Activated CD4-positive, alpha-beta T cell treated with anti-CD3 and anti-CD28 coated beads, Interleukin-2, Interleukin-4, amounts not matched to agents 100 ng/mL and 50 ng/mL, durations not matched to agents 16 hours and 8 hours (primary cell): ENCODE measurements at regions not wholly inside any gene's neighbourhood (a gene's known extent, or its start where the extent isn't known, plus 50 kb on each side); places are given as distances from the start of the nearest gene placed in this dataset.
"Not testable (repeated sequence)": the region's sequence is repeated elsewhere in the genome, so short reads cannot be mapped to it uniquely, and the experiment has no call there.

ENCODE experiments used
- DNase-seq: peaks from one replicate; pipeline ENCODE4 v3.0.0-alpha.2; 2020; ENCODE audit warnings: low spot score

DNA sequence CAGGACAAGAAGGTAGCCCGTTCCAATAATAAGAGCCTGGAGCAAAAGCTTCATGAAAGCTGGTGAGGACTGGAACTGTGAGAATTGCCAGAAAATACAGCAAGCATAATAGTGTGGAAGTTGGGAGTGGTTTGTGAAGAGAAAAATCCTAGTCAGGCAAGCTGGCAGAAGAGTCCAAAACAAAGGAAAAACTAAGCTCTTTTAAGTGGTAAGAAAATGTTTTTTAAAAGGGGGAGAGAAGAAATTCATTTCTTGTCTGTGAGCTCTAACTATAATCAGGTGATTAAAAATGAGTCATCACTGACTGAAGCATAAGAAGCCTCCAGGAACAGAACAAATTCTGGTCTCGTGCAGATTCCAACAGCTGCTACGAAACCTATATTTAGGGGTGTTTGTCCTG lies 102.6 kb downstream of the CAAP1 start:
- no peak for DNase-seq

DNA sequence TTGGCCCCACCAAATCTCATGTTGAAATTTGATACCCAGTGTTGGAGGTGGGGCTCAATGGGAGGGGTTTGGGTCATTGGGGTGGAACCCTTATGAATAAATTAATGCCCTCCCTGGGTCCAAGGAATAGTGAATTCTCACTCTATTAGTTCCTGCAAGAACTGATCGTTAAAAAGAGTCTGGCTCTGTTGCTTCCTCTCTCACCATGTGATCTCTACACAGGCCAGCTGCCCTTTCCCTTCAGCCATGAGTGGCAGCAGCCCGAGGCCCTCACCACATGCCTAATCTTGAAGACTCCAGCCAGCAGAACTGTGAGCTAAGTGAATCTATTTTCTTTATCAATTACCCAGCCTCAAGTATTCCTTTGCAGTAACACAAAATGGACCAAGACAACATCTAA lies 106.0 kb downstream of the CAAP1 start:
- no peak for DNase-seq

DNA sequence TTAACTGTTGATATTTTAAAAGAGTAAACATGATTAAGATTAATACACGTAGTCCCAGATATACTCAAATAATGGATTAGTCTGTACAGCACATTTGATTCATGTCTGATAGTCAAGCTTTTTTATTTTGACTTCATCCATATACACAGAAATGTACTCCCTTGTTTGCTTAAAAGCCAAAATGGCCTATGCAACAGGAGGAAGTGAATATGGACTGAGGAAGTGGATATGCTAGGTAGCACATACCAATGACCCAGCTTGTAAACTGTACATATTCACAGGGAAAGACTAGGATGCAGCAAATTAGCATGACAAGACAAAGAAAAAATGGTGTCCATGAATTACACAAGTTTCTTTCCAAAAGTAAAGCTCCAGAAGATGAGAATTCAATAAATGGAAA lies 109.7 kb downstream of the CAAP1 start:
- DNase-seq, result no peak

DNA sequence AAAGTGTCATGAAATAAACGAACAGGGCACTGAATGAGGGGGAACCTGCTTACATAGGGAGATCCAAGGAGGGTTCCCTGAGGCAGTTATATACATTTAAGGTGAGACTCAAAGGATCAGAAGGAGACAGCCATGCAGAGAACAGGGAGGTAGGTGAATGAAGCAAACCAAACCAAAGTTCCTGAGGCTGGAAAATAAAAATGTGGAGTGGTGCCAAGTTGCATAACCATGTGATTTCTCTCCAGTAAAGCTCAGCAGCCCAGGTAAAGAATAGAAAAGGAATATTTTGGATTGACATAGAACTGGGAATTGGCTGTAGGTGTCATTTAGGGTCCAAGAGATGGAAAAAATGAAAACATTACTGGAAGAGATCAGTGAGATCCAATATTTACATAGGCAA lies 110.7 kb downstream of the CAAP1 start:
- no peak for DNase-seq

DNA sequence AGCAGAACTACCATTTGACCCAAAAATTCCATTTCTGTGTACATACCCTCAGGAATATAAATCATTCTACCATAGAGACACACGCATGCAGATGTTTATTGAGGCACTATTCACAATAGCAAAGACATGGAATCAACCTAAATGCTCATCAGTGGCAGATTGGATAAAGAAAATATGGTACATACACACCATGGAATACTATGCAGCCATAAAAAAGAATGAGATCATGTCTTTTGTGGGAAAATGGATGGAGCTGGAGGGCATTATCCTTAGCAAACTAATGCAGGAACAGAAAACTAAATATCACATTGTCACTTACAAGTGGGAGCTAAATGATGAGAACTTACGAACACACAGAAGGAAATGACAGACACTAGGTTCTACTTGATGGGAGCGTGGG lies 112.3 kb downstream of the CAAP1 start:
- DNase-seq, result not testable (repeated sequence)

DNA sequence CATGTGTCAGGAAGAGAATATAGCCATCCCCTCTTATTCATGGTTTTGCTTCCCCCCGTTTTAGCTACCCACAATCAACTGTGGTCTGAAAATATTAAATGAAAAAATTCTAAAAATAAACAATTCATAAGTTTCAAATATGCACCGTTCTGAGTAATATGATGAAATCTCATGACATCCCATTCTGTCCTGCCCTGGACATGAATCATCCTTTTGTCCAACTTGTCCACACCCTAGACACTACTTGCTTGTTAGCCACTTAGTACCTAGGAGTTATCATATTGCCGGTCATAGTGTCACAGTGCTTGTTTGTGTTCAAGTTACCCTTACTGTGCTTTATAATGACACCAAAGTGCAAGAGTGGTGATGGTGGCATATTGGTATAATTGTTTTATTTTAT lies 113.5 kb downstream of the CAAP1 start:
- no peak for DNase-seq

DNA sequence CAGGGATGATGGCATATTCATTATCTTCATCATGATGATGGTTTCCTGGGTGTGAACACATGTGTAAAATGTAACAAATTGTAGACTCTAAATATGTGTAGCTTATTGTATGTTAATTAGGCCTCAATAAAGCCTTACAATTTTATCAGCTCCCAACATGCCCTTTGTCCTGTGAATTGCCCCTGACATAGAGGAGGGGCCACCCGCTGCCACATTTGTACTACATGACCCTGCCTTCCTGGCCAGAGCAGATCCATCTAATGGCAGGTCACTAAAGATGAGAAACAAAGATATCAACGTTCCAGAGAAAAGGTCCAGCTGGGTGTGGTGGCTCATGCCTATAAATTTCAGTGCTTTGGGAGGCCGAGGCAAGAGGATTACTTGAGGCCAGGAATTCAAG lies 117.2 kb downstream of the CAAP1 start:
- DNase-seq, result no peak

DNA sequence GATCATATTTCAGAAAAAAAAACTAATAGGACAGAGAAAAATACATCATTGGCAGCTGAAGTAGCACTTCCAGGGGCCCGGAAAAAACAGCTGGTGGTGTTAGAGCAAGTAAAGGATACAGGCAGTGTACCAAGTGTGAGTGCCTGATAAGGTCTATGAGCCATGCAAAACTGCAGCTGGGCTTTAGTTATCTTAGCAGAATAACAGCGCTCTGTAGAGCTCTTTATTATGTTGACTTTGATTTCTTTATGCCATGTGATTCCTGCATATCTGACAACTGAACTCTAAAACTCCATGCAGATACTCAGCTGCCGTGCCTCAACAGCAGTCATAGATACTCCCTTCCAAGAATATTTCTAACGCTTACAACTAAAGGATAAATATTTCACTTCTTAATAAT lies 119.5 kb downstream of the CAAP1 start:
- no peak for DNase-seq

DNA sequence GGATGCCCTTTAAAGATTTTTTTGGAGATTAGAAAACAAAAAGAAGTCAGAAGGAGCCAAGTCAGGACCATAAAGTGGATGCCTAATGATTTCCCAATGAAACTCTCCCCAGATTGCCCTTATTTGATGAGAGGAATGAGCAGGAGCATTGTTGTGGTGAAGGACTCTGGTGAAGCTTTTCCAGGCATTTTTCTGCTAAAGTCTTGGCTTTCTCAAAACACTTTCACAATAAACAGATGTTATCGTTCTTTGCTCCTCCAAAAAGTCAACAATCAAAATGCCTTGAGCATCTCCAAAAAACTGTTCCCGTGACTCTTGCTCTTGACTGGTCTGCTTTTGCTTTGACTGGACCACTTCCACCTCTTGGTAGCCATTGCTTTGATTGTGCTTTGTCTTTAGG lies 121.8 kb downstream of the CAAP1 start:
- no peak for DNase-seq

DNA sequence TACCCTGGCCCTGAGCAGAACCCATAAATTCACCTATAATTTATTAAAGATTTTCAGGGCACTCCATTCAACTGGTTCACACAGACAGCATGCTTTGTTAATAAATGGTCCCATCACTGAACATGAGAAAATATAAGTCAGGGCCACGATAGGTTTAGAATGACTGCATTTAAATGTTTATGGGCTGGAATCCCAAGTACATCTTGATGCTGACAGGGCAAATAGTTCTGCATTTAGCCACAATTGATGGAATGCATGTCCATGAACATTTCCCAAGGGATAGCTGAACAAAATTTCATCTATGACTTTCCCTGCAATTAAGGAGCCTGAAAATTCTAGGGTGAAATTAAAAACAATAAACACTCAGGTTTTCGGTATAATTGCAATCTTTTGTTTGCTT lies 124.5 kb downstream of the CAAP1 start:
- no peak for DNase-seq

DNA sequence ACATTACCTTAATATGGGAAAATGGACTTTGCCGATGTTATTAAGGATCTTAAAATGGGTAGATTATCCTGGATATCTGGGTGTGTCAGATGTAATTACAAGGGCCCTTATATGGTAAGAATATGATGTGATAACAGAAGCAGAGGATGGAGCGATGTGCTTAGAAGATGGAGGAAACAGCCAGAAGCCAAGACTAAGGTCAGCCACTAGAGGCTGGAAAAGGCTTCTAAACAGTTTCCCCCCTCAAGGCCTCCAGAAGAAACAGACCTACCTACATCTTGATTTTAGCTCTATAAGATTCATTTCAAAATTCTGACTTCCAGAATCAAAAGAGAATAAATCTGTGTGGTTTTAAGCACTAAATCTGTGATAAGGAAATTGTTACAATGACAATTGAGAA lies 131.9 kb downstream of the CAAP1 start:
- DNase-seq, result no peak

DNA sequence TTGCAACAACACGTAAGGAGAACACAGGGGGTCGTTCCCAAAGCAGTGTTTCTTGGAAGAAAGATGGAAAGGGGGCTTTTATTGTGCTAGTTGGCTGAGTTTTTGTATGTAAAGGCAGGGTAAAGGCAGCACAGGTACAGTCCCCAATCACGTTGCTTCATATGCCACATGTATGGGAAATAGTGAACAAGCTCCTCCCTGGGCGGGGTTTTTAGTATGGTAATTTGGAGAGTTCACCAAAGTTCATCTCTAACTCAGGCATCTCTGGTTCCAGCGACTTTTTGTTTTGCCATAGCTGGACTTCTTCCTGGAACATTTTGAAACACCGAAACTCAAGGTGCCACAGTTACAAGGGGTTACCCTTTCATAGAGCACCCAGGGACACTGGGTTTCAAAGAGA lies 133.9 kb downstream of the CAAP1 start:
- no peak for DNase-seq

DNA sequence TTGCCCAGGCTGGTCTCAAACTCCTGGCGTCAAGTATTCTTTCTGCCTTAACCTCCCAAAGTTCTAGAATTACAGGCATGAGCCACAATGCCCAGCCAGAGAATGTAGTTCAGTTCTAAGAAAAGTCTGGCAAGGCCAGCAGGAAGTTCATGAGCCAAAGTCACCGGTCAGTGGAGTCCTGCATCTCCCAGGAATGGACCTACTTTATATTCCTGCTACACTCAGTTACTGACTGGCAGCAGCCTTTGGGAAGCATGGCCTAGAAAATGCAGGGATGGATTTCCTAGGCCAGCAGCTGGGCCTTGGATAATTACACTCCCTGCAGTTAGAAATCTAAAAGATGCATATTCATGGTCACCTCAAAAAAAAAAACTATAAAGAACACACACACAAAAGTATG lies 135.7 kb downstream of the CAAP1 start:
- DNase-seq, result no peak

DNA sequence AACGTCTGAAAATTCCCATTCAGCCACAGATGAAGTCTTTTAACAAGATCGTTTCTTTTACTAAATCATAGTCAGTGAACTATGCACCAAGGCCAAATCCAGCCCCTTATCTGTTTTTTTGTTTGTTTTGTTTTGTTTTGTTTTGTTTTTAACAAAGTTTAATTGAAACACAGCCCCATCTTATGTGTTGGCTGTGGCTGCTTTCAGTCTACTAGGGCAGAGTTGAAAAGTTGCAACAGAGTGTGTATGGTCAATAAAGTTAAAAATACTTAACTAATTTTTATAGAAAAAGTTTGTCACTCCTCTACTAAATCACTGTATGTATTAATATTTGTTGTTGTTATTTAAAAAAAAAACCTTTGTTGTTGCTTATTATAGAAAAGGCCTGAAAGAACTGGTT lies 137.1 kb downstream of the CAAP1 start:
- no peak for DNase-seq

DNA sequence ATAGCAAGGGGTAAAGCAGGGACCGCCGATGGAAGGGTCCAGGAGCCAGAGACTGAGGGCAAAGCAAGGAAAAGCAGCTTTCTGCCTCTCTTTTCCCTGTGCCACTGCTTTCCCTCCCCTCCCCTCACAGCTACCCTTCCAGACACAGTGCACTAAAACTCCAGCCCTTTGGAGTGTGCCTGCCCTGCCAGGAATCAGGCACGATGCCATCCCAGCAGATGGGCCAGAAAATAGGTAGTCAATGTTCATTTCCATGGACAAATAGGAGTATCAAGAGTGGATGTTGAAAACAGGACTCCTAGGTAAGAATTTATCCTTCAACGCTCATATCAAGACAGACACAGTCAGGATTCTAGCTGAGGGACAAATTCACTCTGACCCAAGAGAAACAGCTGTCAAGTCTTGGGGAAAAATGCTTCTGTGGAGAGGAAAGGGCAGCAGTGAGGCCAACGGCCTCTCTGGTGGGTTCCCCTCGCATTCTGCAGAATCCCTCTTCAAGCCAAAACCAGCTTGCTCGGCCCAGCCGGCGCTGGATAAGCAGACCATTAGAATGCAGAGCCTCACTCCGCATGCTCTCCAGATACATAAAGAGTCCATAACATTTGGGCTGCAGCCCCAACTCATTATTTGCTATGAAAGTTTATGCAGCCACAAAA lies 138.0 kb downstream of the CAAP1 start:
- DNase-seq, result no peak

DNA sequence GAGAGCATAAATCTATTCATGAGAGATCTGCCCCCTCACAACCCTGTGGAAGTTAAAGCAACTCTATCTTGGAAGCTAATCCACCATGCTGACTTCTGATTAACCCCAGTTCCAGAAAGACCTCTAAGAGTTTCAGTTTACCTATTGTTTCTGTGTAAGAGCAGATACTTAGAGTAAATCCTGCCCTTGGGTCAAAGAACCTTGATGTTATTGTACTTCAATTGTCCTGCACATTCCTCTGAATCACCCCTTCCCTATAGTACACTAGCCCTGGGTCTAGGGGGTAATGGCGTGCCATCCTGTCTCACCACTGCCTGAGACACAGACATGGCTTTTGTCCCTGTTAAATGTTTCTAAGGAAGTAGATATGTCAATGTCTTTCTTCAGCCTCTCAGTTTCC lies 138.6 kb downstream of the CAAP1 start:
- no peak for DNase-seq

DNA sequence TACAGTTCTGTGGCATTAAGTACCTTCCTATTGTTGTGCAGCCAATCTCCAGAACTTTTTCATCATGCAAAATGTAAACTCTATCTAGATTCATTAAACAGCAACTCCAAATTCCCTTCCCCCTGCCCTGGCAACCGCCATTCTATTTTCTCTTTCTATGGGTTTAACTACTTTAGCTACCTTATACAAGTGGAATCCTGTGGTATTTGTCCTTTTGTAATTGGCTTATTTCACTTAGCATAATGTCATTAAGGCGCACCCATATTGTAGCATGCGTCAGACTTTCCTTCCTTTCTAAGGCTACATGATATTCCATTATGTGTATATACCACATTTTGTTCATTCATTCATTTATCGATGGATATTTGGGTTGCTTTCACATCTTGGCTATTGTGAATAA lies 142.4 kb downstream of the CAAP1 start:
- no peak for DNase-seq

DNA sequence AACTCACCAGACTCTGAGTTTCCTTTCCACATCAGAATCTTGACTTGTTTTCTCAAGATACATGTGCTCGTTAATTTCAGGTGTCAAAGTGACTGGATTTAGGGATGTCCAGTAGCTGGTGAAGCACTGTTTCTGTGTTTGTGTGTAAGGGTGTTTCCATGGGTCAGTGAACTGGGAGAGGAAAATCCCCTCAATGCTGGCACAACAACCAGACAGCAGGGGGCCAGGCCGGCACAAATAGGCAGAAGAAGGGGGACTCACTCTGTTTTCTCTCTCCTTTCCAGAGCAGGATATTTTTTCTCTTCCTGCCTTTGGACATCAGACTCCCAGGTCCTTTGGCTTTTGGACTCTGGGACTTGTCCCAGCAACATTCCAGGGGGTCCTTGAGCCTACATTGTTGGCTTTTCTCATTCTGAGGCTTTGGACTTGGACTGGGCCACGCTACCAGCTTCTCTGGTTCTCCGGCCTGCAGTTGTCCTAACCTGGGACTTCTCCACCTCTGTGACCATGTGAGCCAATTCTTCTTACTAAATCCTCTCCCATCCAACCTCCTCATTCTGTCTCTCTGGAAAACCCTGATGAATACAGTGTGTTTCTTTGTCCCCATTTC lies 144.0 kb downstream of the CAAP1 start:
- DNase-seq, result no peak

DNA sequence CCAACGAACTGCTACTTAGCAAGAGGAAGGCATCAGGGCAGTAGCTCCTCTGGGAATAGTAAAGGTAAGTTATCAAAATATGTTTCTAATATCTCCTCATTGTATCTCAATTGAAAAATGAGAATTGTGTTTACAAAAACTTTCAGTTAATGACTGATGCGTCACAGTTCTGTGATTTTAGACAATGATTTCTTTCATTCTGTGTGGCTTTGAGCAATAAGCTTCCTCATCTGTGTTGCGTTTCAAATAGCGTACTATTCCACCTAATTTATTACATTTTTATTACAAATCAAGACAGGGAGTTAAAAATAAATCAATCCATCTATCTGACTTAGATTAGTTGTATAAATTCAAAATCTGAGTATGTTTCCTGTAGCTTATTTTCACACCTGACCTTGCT lies 145.0 kb downstream of the CAAP1 start:
- no peak for DNase-seq

DNA sequence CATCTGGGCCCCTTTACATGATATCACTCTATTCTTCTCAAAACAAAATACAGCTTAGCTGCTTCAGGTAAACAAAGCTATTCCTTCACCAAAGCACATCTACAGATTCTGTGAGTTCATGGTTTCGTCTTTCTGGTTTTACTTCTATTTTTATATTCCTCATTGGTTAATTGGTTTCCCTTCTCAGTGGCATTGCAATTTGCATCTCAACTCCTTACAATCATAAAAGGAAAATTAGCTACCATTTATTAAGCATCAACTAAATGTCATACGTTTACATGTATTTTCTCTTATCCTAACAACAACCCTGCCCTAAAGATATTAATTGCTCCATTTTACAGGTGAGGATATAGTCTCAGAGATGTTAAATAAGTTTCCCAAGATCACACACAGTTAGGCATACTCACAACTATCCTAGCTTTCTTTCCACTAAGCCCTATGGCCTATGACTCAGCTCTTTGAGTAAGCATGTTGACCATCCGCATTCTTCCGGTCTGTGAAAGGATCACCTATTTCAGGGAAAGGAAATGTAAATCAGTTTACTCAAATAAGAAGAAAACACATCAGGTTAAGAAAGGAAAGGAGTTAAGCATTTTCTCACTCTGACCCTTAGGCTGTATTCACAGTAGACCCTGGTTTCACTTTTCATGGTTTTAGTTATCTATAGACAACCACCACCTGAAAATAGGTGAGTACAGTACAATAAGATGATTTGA lies 146.1 kb downstream of the CAAP1 start:
- no peak for DNase-seq

DNA sequence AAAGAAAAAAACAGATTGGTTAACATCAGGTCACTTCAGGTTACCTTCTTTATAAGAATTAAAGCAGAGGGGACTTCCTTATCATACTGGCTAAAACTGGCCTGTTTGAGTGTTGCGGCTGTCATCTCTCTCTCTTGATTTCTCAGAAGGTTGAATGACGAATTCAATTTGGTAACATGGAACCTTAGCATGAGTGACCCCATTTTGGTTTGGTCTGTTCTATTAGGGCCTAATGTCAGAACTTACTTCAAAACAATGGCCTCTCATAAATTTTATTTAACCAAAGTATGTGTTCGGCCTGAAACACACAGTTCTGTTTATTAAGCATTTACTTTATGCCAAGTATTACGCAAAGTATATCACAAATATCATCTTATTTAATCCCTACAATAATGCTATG lies 147.5 kb downstream of the CAAP1 start:
- DNase-seq, result no peak

DNA sequence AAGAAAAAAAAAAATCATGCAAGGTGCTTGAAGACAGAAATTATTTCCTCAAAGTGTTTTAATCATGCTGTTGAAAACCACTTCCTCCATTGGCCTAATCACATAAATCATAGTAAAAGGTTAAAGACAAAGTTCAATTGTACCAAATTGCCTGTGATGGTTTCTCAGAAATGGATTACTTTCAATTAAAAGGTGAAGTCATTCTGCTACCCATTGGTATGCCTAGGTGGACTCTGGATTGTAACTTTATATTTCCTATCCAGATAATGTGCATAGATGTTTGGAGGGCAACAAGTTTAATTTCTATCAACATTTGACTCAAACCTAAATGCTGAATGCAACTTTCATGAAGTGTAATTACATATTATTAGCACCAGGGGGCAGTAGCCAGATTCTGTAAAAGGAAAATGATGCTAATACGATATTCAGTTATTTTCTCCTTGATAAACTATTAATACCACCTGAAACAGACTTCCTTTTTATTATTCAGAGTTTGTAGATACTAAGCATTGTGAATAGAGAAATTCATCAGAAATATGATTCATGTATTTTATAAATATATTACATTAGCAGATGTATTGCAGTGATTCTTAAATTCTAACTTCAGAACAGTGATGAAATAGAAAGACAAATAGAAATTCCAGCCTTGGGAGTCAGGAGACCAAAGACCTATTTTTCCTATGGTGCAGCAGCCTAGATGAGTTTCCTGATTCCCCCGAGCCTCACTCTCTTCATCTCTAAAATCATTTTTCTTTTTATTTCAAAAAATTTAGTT lies 148.2 kb downstream of the CAAP1 start:
- peak; percentile 11 for DNase-seq
